SU-DHL-6 (cell line): ENCODE measurements at regions not wholly inside any gene's neighbourhood (a gene's known extent, or its start where the extent isn't known, plus 50 kb on each side); places are given as distances from the start of the nearest gene placed in this dataset.

Source experiments
- CTCF ChIP-seq: fragments of 200-600 bp; sonication (generic); IDR thresholded peaks from one replicate; pipeline ENCODE4 v1.5.1; 2017; ENCODE audit warnings: antibody characterized with exemption, mild to moderate bottlenecking, low read length, moderate library complexity; ENCODE audit not compliant: insufficient read depth, poor library complexity, severe bottlenecking
- EZH2phosphoT487 ChIP-seq: fragments of 200-600 bp; sonication (generic), shearing (Covaris generic); conservative IDR thresholded peaks from 2 replicates; pipeline ENCODE4 v1.6.1; 2018; ENCODE audit warnings: mild to moderate bottlenecking, antibody characterized with exemption, low read length, moderate library complexity, mixed read lengths

- TF ChIP-seq CTCF (no peak), EZH2phosphoT487 (no peak)
These were observed 1509.2 kb upstream of the SEL1L start for GRCh38 chr14:83042858-83043257.
